GM12878 (cell line): ENCODE measurements at regions not wholly inside any gene's neighbourhood (a gene's known extent, or its start where the extent isn't known, plus 50 kb on each side); places are given as distances from the start of the nearest gene placed in this dataset.

Experiments
- CEBPB ChIP-seq, 2 experiments: fragments of 150-350 bp in 1 of 2; IDR thresholded peaks; 2 replicates each; pipeline ENCODE4 v1.6.1; 2012 to 2014; ENCODE audit warnings: low read depth in 2 of 2, low read length in 2 of 2, borderline replicate concordance in 1 of 2, inconsistent platforms in 1 of 2
- CHD1 ChIP-seq: IDR thresholded peaks from 2 replicates; pipeline ENCODE4 v1.6.1; 2012; ENCODE audit warnings: low read depth, low read length, improper control_type of control experiment
- CHD2 ChIP-seq: IDR thresholded peaks from 2 replicates; pipeline ENCODE4 v1.6.1; 2011; ENCODE audit warnings: low read depth, low read length, improper control_type of control experiment, borderline replicate concordance
- CTCF ChIP-seq, 3 experiments: IDR thresholded peaks in 2 of 3; conservative IDR thresholded peaks in 1 of 3; 2 replicates each; pipeline ENCODE4 v1.5.1; 2011; ENCODE audit warnings: low read depth in 3 of 3, low read length in 3 of 3, mild to moderate bottlenecking in 3 of 3, control low read depth in 2 of 3, moderate library complexity in 2 of 3, inconsistent platforms in 1 of 3, mixed read lengths in 1 of 3; ENCODE audit not compliant: control insufficient read depth in 2 of 3, insufficient read depth in 1 of 3; ENCODE audit errors: extremely low read depth in 1 of 3
- PBX3 ChIP-seq: IDR thresholded peaks from 2 replicates; pipeline ENCODE4 v1.6.1; 2011; ENCODE audit warnings: mild to moderate bottlenecking, low read depth, low read length, moderate library complexity; ENCODE audit not compliant: insufficient replicate concordance
- POLR2AphosphoS2 ChIP-seq: IDR thresholded peaks from 2 replicates; pipeline ENCODE4 v1.6.1; 2011; ENCODE audit warnings: low read depth, mild to moderate bottlenecking, low read length, improper control_type of control experiment, moderate library complexity
- POLR2AphosphoS5 ChIP-seq: IDR thresholded peaks from 2 replicates; pipeline ENCODE4 v1.6.1; 2011; ENCODE audit warnings: mild to moderate bottlenecking, low read length, inconsistent platforms
- USF2 ChIP-seq: IDR thresholded peaks from 2 replicates; pipeline ENCODE4 v1.6.1; 2011; ENCODE audit warnings: low read depth, low read length, improper control_type of control experiment, borderline replicate concordance

GRCh38 chr20:40341561-40341960 is 347.5 kb downstream of the MAFB start:
- TF ChIP-seq CHD2 (no peak), USF2 (no peak), PBX3 (no peak), CHD1 (no peak), CTCF (IDR thresholded peaks at IDR 0.05 in 2 of 3, conservative IDR thresholded peaks at IDR 0.05 in 1 of 3; ENCODE audit: control insufficient read depth in 2 of 3, extremely low read depth in 1 of 3, insufficient read depth in 1 of 3, low read depth in 3 of 3, low read length in 3 of 3) (no peak), POLR2AphosphoS5 (no peak), CEBPB (IDR thresholded peaks at IDR 0.05; ENCODE audit: borderline replicate concordance in 1 of 2, low read depth in 2 of 2, low read length in 2 of 2) (no peak), POLR2AphosphoS2 (no peak)
